ENCODE measurements at regions not wholly inside any gene's neighbourhood (a gene's known extent, or its start where the extent isn't known, plus 50 kb on each side); places are given as distances from the start of the nearest gene placed in this dataset.

DNA sequence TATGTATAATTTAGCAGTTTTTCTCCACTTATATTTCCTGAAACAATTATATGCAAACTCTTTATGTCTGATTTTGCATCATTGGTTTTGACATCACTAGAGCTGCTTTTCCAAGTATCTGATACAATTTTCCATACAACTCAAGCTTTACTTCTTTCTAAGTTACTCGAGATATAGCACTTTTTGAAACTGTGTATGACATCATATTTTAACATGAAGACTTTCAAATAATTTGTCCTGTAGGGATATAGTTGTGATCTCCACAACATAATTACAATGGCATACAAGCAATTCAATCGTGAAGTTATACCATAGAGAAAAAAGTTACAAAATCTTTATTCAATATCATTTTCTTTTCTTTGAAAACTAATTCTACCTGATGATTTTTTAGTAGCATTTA is 173.0 kb downstream of the LEPR start:
- no peak overlapping the region for H2AFZ ChIP-seq
- H3K4me1 ChIP-seq, result no peaks in the 10 kb centered on the region
- no peak overlapping the region for H3K27ac ChIP-seq
- no peak overlapping the region for H3K4me3 ChIP-seq (ENCODE audit: low read depth, low read length)
- H3K4me2 ChIP-seq (ENCODE audit: low read length), result no peak overlapping the region
- no peaks in the 10 kb centered on the region for H3K27me3 ChIP-seq (ENCODE audit: control insufficient read depth, insufficient read depth, low read length)
- H3K9ac ChIP-seq, result no peak overlapping the region
- H3K9me3 ChIP-seq (ENCODE audit: control insufficient read depth, low read length), result no peaks in the 10 kb centered on the region
- H3K36me3 ChIP-seq (ENCODE audit: control insufficient read depth, insufficient read depth, low read length), result no peaks in the 10 kb centered on the region
- TF ChIP-seq, protein P1, sequence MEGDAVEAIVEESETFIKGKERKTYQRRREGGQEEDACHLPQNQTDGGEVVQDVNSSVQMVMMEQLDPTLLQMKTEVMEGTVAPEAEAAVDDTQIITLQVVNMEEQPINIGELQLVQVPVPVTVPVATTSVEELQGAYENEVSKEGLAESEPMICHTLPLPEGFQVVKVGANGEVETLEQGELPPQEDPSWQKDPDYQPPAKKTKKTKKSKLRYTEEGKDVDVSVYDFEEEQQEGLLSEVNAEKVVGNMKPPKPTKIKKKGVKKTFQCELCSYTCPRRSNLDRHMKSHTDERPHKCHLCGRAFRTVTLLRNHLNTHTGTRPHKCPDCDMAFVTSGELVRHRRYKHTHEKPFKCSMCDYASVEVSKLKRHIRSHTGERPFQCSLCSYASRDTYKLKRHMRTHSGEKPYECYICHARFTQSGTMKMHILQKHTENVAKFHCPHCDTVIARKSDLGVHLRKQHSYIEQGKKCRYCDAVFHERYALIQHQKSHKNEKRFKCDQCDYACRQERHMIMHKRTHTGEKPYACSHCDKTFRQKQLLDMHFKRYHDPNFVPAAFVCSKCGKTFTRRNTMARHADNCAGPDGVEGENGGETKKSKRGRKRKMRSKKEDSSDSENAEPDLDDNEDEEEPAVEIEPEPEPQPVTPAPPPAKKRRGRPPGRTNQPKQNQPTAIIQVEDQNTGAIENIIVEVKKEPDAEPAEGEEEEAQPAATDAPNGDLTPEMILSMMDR (IDR thresholded peaks at IDR 0.05), result no peak
- no peaks in the 10 kb centered on the region for H3K79me2 ChIP-seq

- no peak overlapping the region for H3K27ac ChIP-seq
- H3K27me3 ChIP-seq (ENCODE audit: control insufficient read depth, insufficient read depth, low read length), result no peaks in the 10 kb centered on the region
These were observed 175.3 kb downstream of the LEPR start for GRCh38 chr1:65595724-65596123.

DNA sequence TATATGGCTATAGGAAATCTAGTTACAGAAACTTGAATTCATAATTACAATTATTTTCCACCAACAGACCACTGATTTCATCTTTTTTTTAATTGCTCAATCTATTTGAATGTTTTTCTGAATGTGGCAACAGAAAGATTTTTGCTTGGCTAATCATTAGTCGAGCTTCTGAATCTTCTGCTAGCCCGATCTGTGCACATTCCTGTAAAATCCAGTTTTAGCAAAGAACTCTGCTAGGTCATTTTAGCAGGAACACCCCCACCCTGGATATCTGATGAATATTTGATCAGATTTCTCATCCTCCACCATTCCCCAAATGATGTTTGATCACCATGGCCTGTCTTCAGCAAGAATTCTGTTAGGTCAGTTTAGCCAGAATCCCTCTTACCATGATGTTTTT is 176.3 kb downstream of the LEPR start:
- no peaks in the 10 kb centered on the region for H3K4me1 ChIP-seq
- H3K27ac ChIP-seq, result no peak overlapping the region
- H3K9ac ChIP-seq, result no peak overlapping the region
- H3K4me2 ChIP-seq (ENCODE audit: low read length), result no peak overlapping the region
- no peaks in the 10 kb centered on the region for H3K9me3 ChIP-seq (ENCODE audit: control insufficient read depth, low read length)
- no peak overlapping the region for H3K4me3 ChIP-seq (ENCODE audit: low read depth, low read length)
- no peaks in the 10 kb centered on the region for H3K27me3 ChIP-seq (ENCODE audit: control insufficient read depth, insufficient read depth, low read length)
- H2AFZ ChIP-seq, result no peak overlapping the region
- TF ChIP-seq, protein P1 (IDR thresholded peaks at IDR 0.05), result no peak
- H3K36me3 ChIP-seq (ENCODE audit: control insufficient read depth, insufficient read depth, low read length), result no peaks in the 10 kb centered on the region
- H3K79me2 ChIP-seq, result no peaks in the 10 kb centered on the region

More at GRCh38 chr1:65595724-65596123, 175.3 kb downstream of the LEPR start:
- no peaks in the 10 kb centered on the region for H3K79me2 ChIP-seq
- H3K4me2 ChIP-seq (ENCODE audit: low read length), result no peak overlapping the region
- no peak overlapping the region for H3K4me3 ChIP-seq (ENCODE audit: low read depth, low read length)
- H3K9ac ChIP-seq, result no peak overlapping the region
- TF ChIP-seq, protein P1 (IDR thresholded peaks at IDR 0.05), result no peak
- no peaks in the 10 kb centered on the region for H3K4me1 ChIP-seq
- H3K36me3 ChIP-seq (ENCODE audit: control insufficient read depth, insufficient read depth, low read length), result no peaks in the 10 kb centered on the region
- no peaks in the 10 kb centered on the region for H3K9me3 ChIP-seq (ENCODE audit: control insufficient read depth, low read length)
- no peak overlapping the region for H2AFZ ChIP-seq

- H3K79me2 ChIP-seq, result no peaks in the 10 kb centered on the region
- no peaks in the 10 kb centered on the region for H3K36me3 ChIP-seq (ENCODE audit: control insufficient read depth, insufficient read depth, low read length)
- no peak overlapping the region for H3K27ac ChIP-seq
- H3K4me1 ChIP-seq, result no peaks in the 10 kb centered on the region
- TF ChIP-seq, protein P1 (IDR thresholded peaks at IDR 0.05), result no peak
- H3K4me2 ChIP-seq (ENCODE audit: low read length), result no peak overlapping the region
- H2AFZ ChIP-seq, result no peak overlapping the region
- H3K9ac ChIP-seq, result no peak overlapping the region
- H3K4me3 ChIP-seq (ENCODE audit: low read depth, low read length), result no peak overlapping the region
- no peaks in the 10 kb centered on the region for H3K9me3 ChIP-seq (ENCODE audit: control insufficient read depth, low read length)
- H3K27me3 ChIP-seq (ENCODE audit: control insufficient read depth, insufficient read depth, low read length), result no peaks in the 10 kb centered on the region
These were observed 185.2 kb downstream of the LEPR start for GRCh38 chr1:65605621-65606020.

- TF ChIP-seq, protein P1 (IDR thresholded peaks at IDR 0.05), result no peak
- Histone ChIP-seq H3K4me3 (ENCODE audit: low read depth, low read length) (no peak overlapping the region), H3K9me3 (ENCODE audit: control insufficient read depth, low read length) (no peaks in the 10 kb centered on the region), H3K9ac (no peak overlapping the region), H3K4me2 (ENCODE audit: low read length) (no peak overlapping the region), H3K4me1 (no peaks in the 10 kb centered on the region), H3K27me3 (ENCODE audit: control insufficient read depth, insufficient read depth, low read length) (no peaks in the 10 kb centered on the region), H3K36me3 (ENCODE audit: control insufficient read depth, insufficient read depth, low read length) (no peaks in the 10 kb centered on the region), H2AFZ (no peak overlapping the region), H3K27ac (no peak overlapping the region), H3K79me2 (no peaks in the 10 kb centered on the region)
These were observed 186.0 kb downstream of the LEPR start for GRCh38 chr1:65606426-65606825.

Data from parathyroid adenoma (tissue), 2 donors.